GM12892 (cell line): ENCODE measurements at regions not wholly inside any gene's neighbourhood (a gene's known extent, or its start where the extent isn't known, plus 50 kb on each side); places are given as distances from the start of the nearest gene placed in this dataset.

Experiments
- POLR2A ChIP-seq: IDR thresholded peaks from 2 replicates; pipeline ENCODE4 v1.6.1; 2011; ENCODE audit warnings: low read depth, low read length, control low read depth
- POLR2AphosphoS5 ChIP-seq: IDR thresholded peaks from 2 replicates; pipeline ENCODE4 v1.6.1; 2011; ENCODE audit warnings: low read depth, low read length, control low read depth

DNA sequence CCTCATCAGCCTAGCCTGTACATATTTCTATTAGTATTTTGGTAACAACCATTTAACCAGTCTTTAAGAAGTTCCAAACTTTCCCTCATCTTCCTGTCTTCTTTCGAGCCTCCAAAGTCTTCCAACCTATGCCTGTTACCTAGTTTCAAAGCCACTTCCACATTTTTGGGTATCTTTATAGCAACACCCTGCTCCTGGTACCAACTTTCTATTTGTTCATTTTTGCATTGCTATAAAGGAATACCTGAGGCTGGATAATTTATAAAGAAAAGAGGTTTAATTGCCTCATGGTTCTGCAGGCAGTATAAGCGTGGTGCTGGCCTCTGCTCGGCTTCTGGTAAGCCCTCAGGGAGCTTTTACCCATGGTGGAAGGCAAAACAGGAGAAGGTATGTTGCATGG lies 578.8 kb upstream of the AUTS2 start:
- TF ChIP-seq POLR2A (no peak), POLR2AphosphoS5 (no peak)
